ENCODE measurements at regions not wholly inside any gene's neighbourhood (a gene's known extent, or its start where the extent isn't known, plus 50 kb on each side); places are given as distances from the start of the nearest gene placed in this dataset.
A peak's percentile ranks its signal among the peaks of the same experiment; 100 is the strongest.

DNA sequence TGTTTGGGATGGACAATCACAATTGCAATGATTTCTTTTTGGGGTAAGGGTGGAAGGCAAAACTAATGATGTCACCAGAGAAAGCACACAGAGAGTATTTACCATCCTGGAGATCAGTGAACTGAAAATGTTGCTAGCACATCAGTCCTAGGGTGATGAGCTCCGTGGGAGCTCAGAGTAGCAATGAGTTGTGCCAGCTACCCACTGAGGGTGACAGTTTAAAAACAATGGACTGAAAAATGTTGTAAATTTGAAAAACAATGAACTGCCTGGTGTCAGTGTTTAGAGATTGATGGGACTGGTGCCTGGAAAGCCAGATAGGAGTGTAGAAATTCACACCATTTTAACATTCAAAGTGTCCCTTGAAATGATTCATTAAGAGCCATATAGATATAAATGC is 198.5 kb downstream of the ATP23 start:
- no peak for DNase-seq (ENCODE audit: low read depth)

DNA sequence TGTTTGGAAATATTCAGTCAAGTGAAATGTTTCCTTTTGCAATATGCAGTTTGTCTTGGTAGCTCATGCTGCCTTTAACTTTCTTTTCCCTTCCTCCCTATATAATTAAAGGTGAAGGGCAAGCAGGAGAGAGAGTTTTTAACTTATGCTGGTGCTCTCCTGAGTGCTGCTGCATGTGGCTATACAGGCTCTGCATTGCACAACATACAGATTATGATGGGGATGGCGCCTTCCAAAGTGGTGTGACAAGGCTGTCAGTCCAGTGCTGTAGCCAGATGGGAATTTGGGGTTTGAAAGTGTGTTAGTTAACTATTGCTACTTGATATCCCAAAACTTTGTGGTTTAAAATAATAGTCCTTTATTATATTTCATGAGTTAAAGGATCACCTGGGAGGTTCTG is 199.0 kb downstream of the ATP23 start:
- DNase-seq (ENCODE audit: low read depth), result no peak

DNA sequence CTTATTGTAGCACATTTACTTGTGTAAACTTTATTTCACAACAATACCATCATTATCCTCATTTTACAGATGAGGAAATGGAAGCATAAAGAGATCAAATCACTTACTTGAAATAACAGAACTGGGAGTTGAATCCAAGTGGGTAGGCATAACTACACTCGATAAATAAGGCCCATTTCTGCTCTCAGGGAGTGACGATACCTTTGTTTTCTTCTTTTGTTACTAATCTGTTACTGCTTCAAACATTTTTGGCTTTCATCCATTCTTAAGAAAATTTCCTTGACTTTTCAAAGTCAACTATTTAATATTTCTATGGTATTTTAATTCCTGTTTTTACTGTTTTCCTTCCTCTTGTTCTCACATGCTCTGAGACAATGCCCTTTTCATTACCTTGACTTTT is 201.6 kb downstream of the ATP23 start:
- DNase-seq (ENCODE audit: low read depth), result no peak

DNA sequence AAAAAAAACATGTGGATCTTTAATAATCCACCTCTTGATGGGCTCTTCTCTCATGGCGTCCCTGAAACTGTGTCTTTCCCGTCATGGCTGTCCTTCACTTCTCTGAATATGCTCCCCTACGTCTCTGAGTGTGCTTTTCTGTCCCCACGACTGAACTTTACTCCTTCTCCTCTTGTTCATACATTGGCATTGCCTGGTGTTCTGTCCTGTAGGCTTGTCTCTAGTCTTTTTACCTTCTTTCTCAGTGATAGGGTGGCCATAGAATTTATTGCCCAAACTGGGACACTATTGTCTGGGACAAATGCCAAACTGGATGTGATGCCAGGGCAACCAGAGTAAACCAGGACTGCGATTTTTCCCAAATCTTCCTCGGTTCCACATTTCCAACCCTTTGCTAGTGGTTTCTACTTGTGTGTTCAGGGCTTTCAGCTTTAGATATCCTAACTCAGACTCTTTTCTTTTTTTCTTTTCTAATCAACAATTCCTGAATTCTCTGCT is 202.2 kb downstream of the ATP23 start:
- no peak for DNase-seq (ENCODE audit: low read depth)

DNA sequence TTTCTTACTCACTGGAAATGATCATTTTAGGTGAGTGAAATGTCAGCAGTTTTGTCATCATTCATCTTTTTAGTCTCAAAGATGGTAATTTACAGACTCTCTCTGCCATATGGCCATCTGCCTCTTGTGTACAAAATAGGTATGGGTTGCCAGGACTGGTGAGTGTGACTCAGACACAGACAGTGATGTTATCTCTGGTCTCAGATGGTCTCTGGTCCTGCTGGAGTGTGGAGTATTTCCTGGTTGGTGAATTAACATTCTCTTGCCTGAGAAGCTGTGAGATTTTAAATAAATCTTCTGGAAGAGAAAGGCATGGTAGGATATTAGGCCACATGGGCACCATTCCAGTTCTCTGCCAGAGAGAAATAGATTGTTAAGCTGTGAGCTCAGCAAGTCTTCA is 207.0 kb downstream of the ATP23 start:
- DNase-seq (ENCODE audit: low read depth), result peak; percentile 68

- DNase-seq (ENCODE audit: low read depth), result no peak
Measured at GRCh38 chr12:58148976-58149375, 207.6 kb downstream of the ATP23 start.

DNA sequence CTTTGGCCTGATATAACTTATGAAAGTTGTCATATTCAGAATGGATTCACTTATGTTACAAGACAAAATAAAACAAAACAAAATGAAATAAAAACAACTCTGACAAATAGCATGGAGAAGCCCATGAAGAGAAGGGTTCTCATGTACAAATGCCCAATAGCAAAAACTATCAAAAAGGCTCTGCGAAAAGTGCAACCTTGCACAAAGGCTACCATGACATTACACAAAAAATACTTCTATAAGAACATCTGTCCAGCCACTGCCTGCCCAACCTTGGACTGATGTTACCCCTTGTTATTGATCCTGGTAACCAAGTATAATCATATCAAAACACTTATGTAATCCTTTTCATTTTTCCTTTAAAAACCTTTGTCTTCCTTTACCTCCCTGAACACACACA is 213.0 kb downstream of the ATP23 start:
- DNase-seq (ENCODE audit: low read depth), result no peak

- no peak for DNase-seq (ENCODE audit: low read depth)
Measured at GRCh38 chr12:58156697-58157096, 215.3 kb downstream of the ATP23 start.

DNA sequence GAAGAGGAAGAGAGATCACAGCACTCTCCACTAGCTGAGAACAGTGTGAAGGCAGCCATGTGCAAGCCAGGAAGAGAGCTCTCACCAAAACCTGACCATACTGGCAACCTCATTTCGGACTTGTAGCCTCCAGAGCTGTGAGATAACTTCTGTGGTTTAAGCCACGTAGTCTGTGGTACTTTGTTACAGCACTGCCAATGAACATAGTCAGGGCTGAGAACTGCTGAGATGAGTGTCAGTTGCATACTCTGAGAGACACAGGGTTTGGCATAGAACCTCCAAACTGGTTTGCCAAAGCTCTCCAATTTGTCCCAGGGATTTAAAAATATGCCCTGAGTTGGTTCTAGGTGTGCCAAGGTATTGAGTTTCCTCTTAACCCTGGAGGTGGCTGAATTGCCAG is 218.6 kb downstream of the ATP23 start:
- no peak for DNase-seq (ENCODE audit: low read depth)

DNA sequence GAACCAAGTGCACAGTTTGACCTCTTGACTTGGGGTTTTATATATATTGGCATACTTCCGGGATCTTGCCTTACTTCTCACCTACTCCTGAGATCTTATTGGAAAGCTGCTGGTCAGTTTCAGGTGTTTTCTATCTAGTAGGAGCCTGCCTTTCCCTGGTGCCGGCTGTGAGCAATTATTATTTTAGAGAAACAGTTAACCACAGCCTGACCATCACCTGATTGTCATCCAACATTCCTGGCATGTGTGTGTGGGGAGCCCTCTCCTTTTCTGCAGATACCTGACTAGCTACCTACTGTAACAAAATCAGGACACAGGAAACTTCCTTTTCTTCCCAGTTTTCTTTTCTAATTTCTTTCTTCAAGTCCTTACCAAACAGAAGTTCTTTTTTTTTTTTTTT is 220.4 kb downstream of the ATP23 start:
- DNase-seq (ENCODE audit: low read depth), result no peak

DNA sequence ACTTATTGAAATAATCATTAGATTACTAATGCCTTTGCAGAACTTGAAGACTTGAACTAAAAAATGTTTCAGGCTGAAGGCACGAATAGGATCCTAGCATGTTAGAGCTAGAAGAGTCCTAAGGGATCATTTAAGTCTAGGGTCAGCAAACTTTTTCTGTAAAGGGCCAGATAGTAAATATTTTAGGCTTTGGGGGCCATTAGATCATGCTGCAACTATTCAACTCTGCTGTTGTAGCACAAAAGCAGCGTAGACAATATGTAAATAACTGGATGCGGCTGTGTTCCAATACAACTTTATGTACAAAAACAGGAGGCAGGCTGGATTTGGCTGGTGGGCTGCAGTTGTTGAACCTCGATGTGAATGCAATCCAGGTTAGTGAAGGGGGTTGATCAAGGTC is 221.7 kb downstream of the ATP23 start:
- no peak for DNase-seq (ENCODE audit: low read depth)

GRCh38 chr12:58166643-58167042 is 225.3 kb downstream of the ATP23 start:
- no peak for DNase-seq (ENCODE audit: low read depth)

DNA sequence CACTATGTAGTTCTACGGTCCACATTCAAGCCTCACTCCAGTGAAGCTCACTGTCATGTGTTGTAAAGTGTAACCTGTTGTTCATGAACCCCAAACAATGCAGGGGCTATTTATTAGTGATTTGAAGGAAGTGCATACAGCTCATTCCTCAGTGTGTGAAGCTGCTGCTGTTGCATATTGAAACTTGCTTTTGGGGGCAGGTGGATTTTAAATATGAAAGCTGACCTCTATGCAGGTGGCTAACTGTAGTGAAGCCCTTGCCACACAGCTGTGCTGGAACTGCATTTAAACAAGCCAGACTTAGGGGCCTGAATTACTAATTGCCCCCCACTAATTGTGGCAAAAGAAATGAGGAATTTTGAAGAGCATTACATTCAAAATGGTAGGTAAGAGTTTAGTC is 226.3 kb downstream of the ATP23 start:
- no peak for DNase-seq (ENCODE audit: low read depth)

DNA sequence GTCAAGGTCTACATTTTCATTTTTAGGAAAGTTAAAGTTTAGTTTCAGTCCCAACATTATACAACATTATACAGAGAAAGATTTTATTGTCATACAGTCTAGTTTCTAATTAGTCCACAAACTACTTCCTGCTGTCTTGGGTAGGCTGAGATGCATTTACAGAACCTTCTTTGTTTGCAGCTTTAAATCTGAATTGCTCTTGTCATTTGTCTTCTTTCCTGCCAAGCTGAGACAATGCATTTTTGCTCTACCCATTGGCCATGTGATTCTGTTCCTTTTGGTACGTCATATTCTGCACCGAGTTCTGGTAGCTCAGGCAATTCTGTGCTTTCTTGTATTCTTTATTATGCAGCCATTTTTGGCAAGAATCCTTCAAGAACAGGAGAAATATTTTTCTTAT is 228.5 kb downstream of the ATP23 start:
- no peak for DNase-seq (ENCODE audit: low read depth)

DNA sequence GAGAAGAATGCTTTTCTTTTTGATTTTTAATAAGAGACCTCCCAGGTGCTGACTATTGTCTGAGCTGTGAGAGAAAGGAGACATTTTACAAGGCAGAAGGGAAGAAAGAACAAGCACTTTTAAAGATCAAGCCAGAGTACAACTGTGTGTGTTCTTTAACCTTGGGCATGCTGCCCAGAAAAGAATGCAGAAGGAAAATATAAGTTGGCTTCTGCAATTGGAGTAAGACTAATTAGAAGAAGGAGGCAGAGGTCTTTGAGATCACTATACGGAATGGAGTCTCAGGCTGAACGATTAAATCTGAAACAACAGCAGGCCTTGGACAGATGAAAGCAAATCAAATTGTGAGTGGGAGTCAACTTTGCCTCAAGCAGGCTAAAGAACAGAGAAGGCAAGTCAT is 230.5 kb downstream of the ATP23 start:
- peak; percentile 67 for DNase-seq (ENCODE audit: low read depth)

GRCh38 chr12:58172433-58173073 is 231.2 kb downstream of the ATP23 start:
- no peak for DNase-seq (ENCODE audit: low read depth)

DNA sequence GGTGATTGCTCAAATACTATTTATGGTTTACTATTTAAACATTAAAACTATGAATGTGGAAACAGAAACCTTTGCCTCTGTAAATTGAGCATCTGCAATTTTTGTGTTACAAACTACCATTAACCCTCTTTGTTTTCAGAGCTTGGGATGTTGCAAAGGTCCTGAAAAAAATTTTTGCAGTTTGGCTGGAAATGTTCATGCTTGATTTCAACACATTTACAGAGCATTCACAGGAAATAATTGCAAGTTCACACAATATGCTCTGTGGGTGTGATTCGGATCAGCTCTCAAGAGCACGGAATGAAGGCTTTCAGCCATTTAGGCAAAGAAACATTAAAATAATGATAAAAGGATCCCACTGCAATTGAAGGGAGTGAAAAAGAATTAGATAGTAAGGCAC is 232.9 kb downstream of the ATP23 start:
- peak; percentile 71 for DNase-seq (ENCODE audit: low read depth)

DNA sequence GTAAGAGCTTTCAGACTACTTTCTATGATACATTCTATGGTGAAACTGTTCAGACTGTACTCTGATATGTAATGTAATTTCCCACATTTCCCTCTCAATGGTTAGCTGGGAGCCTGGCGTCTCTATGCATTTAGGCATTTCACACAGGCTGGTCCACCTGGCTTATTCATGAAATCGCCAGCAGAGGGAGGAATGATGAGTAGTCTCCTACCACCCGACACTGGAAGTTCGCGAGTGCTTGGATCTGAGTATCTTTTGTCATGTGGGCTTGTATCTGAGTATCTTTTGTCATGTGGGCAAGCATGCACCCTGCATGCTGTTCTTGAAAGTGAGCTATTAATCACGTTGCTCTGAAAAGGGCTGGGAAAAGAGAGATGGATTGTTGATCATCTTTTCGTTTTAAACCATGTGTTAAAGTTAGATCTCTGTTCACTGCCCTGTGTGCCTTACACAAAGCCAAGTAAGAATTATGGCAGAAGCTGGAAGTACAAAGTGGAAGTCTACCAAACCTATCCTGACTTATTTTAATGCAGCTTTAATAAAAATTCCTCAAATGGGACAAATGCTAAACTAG is 235.0 kb downstream of the ATP23 start:
- DNase-seq (ENCODE audit: low read depth), result no peak

DNA sequence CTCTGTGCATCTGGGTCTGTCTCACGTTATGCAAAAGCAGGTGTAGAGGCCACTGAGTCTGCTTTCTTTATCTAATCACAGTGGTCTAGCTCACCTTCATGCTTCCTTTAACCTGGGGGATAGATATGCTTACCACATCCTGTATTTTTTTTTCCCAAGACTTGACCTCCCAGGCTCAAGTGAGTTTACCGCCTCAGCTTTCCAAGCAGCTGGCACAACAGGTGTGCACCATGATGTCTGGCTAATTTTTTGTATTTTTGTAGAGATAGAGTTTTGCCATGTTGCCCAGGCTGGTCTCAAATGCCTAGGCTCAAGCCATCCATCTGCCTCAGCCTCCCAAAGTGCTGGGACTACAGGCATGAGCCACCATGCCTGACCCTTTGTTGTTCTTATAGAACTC is 236.0 kb downstream of the ATP23 start:
- no peak for DNase-seq (ENCODE audit: low read depth)

GRCh38 chr12:58184212-58184611 is 242.8 kb downstream of the ATP23 start:
- no peak for DNase-seq (ENCODE audit: low read depth)

GRCh38 chr12:58186401-58186800 is 245.0 kb downstream of the ATP23 start:
- no peak for DNase-seq (ENCODE audit: low read depth)

- DNase-seq (ENCODE audit: low read depth), result no peak
Measured at GRCh38 chr12:58186914-58187313, 245.5 kb downstream of the ATP23 start.

GRCh38 chr12:58189030-58189429 is 247.7 kb downstream of the ATP23 start:
- DNase-seq (ENCODE audit: low read depth), result no peak

DNA sequence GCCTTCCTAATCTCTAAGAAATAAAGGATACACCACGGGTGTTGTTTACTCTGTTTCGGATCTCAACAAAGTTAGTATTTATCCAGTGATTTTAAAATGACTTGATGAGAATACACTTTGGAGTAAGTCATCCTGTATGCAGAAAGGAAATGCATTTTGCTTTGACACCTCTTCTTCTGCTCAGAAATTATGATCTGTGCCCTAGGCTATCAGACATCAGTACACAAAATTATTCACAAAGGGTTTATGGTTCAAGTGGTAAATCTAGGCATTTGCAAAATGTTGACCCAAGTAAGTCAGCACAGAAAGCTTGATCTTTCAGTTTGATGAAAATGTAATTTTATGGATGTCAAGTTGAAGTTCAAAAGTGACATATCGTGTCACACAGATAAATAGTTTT is 248.5 kb downstream of the ATP23 start:
- no peak for DNase-seq (ENCODE audit: low read depth)

Measured in fibroblast of gingiva (primary cell).